Pancreas (tissue), 10 donors: ENCODE measurements at regions not wholly inside any gene's neighbourhood (a gene's known extent, or its start where the extent isn't known, plus 50 kb on each side); places are given as distances from the start of the nearest gene placed in this dataset.

Experiments
- ATAC-seq, 4 donors: fragments of 200-7000 bp; cut with Tn5 transposase; one replicate each; pipeline versions ENCODE4 v1.8.0 to v1.9.1; 2020; ENCODE audit warnings: mild to moderate bottlenecking in 4 of 4, moderate library complexity in 4 of 4
- DNase-seq, 6 donors: peaks; one replicate each; pipeline ENCODE4 v3.0.0-alpha.2; 2020
- FAIRE-seq: peaks from 2 replicates; lab custom pipeline; 2012; peaks lifted over from hg19 to GRCh38; lab: Jason Lieb, UNC
- H3K27ac ChIP-seq, 4 donors: fragments of 200-600 bp; sonication (generic); 1 replicate in 3 of 4; 2 replicates in 1 of 4; pipeline versions ENCODE4 v1.5.0 to v1.8.0; 2020
- H3K27me3 ChIP-seq, 4 donors: fragments of 200-600 bp; one replicate each; pipeline ENCODE4 v1.8.0; 2021
- H3K36me3 ChIP-seq, 3 donors: fragments of 200-600 bp; sonication (generic) in 1 of 3; one replicate each; pipeline versions ENCODE4 v1.5.0 to v1.8.0; 2020 to 2021
- H3K4me1 ChIP-seq, 3 donors: fragments of 200-600 bp; one replicate each; pipeline ENCODE4 v1.8.0; 2021
- H3K4me3 ChIP-seq, 4 donors: fragments of 200-600 bp; sonication (generic) in 2 of 4; one replicate each; pipeline versions ENCODE4 v1.5.0 to v1.8.0; 2020 to 2021
- H3K9me3 ChIP-seq, 4 donors: fragments of 200-600 bp; one replicate each; pipeline ENCODE4 v1.8.0; 2021
- CTCF ChIP-seq, 4 donors: fragments of 200-600 bp; sonication (generic) in 3 of 4; IDR thresholded peaks; one replicate each; pipeline versions ENCODE4 v1.5.0 to v1.8.0; 2021; ENCODE audit warnings: antibody characterized with exemption in 4 of 4
- WGBS, 2 donors: extraction: QIAGEN DNeasy Blood & Tissue Kit; methylation state at CpG; one replicate each; pipeline ENCODE4 v1.1.7; 2013; 5-methylcytosine and 5-hydroxymethylcytosine counted together
- intact Hi-C, 3 donors: fragments of 100-400 bp; cut with DNase I; formaldehyde crosslinking; loops; one replicate each; pipeline versions ENCODE4 v1.11.1 to v1.14.2; 2022
- donor health status: healthy with polysubstance abuse.
- donor health status: DM: no; HTN: no; CAD: no; lungs with moderate emphysema.
- donor health status: DM: no; HTN: no; CAD: no.
- donor health status: control.
- donor health status: control.
- donor health status: Bipolar disorder and iron deficiency.
- donor health status: DM: yes; HTN: yes; CAD: no.
- donor health status: DM: no; HTN: no; CAD: no.
- donor health status: DM: no; HTN: no; CAD: no.
- donor health status: DM: yes; HTN: yes; CAD: no.

GRCh38 chr1:96253246-96254035 is 468.1 kb upstream of the PTBP2 start:
- H3K4me3 ChIP-seq, result no peak overlapping the region
- intact Hi-C loops, result no loop called here
- no peaks in the 10 kb centered on the region for H3K27me3 ChIP-seq
- no peak for ATAC-seq
- whole genome bisulfite sequencing, 2 donors, result 45 to 63% methylated on average over 4 of the region's 4 CpGs
- H3K9me3 ChIP-seq, result no peaks in the 10 kb centered on the region
- H3K27ac ChIP-seq, result no peak overlapping the region
- TF ChIP-seq CTCF (IDR thresholded peaks at IDR 0.05), result no peak
- FAIRE-seq, result no peak
- no peaks in the 10 kb centered on the region for H3K4me1 ChIP-seq
- DNase-seq, result no peak
- no peaks in the 10 kb centered on the region for H3K36me3 ChIP-seq

DNA sequence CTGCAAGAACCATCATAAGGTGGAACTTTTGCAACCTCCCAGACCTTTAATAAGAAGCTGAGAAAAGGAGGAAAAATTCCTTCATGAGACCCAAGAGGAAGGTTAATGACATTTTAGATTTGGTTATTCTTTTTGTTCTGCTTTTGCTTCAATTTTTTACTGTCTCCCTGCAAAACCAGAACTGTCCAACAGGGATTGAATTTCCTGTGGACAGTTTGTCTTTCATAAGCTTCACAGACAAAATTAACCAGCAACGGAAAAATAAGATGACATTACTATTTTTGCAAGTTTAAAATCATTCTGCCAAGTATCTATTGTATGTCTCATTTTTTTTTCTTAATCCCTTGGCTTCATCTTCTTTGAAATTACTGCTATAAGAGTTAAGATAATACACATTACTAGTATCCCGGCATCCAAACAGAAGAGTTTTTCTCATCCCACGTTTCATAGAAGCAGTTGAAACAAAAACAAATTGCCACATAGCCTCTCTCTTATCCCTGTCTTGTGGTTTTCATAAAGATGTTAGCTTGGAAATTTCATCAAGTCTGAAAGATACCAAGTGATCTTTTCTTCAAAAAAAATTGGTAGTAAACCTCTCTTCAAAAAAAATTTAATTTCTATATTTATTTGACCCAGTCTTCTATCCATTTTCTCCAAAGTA is 465.3 kb upstream of the PTBP2 start:
- H3K4me1 ChIP-seq, result no peaks in the 10 kb centered on the region
- ATAC-seq (no peak), FAIRE-seq (no peak), DNase-seq (no peak)
- TF ChIP-seq CTCF (IDR thresholded peaks at IDR 0.05), result no peak
- intact Hi-C loops, result no loop called here
- no peaks in the 10 kb centered on the region for H3K36me3 ChIP-seq
- no peaks in the 10 kb centered on the region for H3K9me3 ChIP-seq
- H3K4me3 ChIP-seq, result no peak overlapping the region
- H3K27ac ChIP-seq, result no peak overlapping the region
- no peaks in the 10 kb centered on the region for H3K27me3 ChIP-seq
- WGBS, 2 donors, result 42 to 67% methylated on average over 3 of the region's 3 CpGs

GRCh38 chr1:96259399-96259798 is 462.2 kb upstream of the PTBP2 start:
- DNase-seq (no peak), ATAC-seq (no peak), FAIRE-seq (no peak)
- TF ChIP-seq CTCF (IDR thresholded peaks at IDR 0.05), result no peak
- Histone ChIP-seq H3K9me3 (no peaks in the 10 kb centered on the region), H3K4me3 (no peak overlapping the region), H3K27ac (no peak overlapping the region), H3K4me1 (no peaks in the 10 kb centered on the region), H3K27me3 (no peaks in the 10 kb centered on the region), H3K36me3 (no peaks in the 10 kb centered on the region)
- intact Hi-C loops, result no loop called here
- WGBS, 2 donors, result 12 to 22% methylated on average over 2 of the region's 2 CpGs

DNA sequence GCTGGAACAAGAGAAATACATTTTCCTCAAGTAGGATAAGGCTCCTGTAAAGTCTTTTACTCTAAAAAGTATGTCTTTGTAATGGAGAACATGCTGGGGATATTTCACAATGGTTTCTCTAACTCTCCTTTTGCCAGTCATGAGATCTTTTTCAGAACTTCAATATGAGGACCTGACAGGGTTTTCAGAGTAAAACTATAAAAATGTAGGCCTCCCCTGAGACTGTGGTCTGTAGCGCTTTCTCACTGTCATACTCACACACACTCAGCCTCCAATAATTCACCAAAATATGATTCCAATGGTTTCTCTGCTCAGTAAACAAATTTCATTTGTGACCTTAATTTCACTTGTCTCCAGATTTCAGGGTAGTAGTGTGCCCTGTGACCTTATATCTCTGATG is 440.1 kb upstream of the PTBP2 start:
- no peaks in the 10 kb centered on the region for H3K9me3 ChIP-seq
- WGBS, 2 donors, result 80 to 89% methylated on average over 1 of the region's 1 CpG
- TF ChIP-seq CTCF (IDR thresholded peaks at IDR 0.05), result no peak
- H3K27ac ChIP-seq, result no peak overlapping the region
- no peak for DNase-seq
- no peaks in the 10 kb centered on the region for H3K27me3 ChIP-seq
- H3K36me3 ChIP-seq, result no peaks in the 10 kb centered on the region
- FAIRE-seq, result no peak
- no peak overlapping the region for H3K4me3 ChIP-seq
- intact Hi-C loops, result no loop called here
- no peak for ATAC-seq
- H3K4me1 ChIP-seq, result no peaks in the 10 kb centered on the region

- H3K27me3 ChIP-seq, result no peaks in the 10 kb centered on the region
- no peaks in the 10 kb centered on the region for H3K4me1 ChIP-seq
- H3K27ac ChIP-seq, result no peak overlapping the region
- H3K36me3 ChIP-seq, result no peaks in the 10 kb centered on the region
- intact Hi-C loops, result no loop called here
- WGBS, 2 donors, result 21 to 23% methylated on average over 1 of the region's 1 CpG
- no peak for TF ChIP-seq CTCF (IDR thresholded peaks at IDR 0.05)
- ATAC-seq, result no peak
- DNase-seq, result no peak
- no peaks in the 10 kb centered on the region for H3K9me3 ChIP-seq
- no peak for FAIRE-seq
- H3K4me3 ChIP-seq, result no peak overlapping the region
Observed at GRCh38 chr1:96290033-96290432, 431.6 kb upstream of the PTBP2 start.
